GM21367 (cell line): ENCODE measurements at regions not wholly inside any gene's neighbourhood (a gene's known extent, or its start where the extent isn't known, plus 50 kb on each side); places are given as distances from the start of the nearest gene placed in this dataset.

ENCODE experiments used
- ATAC-seq: cut with Tn5 transposase; IDR thresholded peaks from one replicate; pipeline ENCODE4 v1.9.1; 2021; ENCODE audit not compliant: unreplicated experiment

DNA sequence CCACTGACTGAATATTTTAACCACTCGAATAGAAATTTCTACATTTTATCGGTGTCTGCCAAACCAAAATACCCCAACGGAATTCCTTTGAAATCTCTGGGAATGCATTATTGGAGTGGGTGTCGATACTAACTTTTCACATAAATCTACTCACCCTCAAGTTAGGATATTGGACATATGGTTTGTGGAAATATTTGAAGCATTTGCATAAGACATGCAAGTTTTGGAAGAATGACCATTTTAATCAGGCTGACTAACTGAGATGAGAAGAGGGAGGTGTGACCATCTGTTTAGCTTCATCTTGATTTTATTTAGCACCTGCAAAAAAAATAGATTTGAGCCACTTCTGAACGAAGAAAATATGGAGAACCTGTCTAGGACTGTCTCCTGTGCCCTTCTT lies 61.2 kb downstream of the KLF6 start:
- ATAC-seq: no peak

GRCh38 chr10:3720228-3721019 lies 64.6 kb downstream of the KLF6 start:
- no peak for ATAC-seq

- no peak for ATAC-seq
Observed at GRCh38 chr10:3719024-3719843, 65.8 kb downstream of the KLF6 start.

- ATAC-seq: no peak
Observed at GRCh38 chr10:3716093-3716492, 68.9 kb downstream of the KLF6 start.

DNA sequence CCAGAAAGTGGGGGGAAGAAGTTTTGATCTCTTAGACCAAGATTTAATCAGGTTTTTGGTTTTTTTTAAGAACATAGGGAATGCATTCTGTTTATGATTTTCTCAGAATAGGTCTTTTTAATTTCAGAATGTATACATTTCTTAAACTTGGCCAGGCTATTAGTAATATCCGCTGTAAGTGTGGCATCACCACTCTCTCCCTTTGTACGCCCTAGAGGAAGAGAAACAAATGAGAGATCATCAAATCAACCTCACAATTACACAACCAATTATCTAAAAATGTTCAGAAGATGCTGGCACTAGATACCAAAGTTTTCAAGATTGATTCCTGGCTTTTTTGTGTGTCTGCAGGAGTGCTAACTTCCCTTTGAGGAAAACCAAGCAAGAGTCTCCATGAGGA lies 70.0 kb downstream of the KLF6 start:
- no peak for ATAC-seq

DNA sequence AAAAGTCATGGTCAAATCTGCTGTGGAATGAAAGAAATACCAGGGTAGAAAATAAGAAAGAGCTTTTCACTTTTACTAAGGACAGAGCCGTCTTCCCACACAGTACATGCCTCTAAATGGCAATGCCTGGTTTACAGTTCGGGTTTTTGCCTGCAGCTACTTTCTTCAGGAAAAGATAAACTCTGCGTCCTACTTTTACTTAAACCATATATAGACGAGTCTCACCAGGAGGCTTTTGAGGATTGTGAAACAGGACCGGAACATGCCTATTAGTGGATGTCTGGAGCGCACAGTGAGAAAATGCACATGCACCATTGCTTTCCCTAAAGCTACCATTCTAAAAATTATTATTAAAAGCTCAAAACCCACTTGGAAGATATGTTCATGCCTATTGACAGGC lies 70.5 kb downstream of the KLF6 start:
- no peak for ATAC-seq

DNA sequence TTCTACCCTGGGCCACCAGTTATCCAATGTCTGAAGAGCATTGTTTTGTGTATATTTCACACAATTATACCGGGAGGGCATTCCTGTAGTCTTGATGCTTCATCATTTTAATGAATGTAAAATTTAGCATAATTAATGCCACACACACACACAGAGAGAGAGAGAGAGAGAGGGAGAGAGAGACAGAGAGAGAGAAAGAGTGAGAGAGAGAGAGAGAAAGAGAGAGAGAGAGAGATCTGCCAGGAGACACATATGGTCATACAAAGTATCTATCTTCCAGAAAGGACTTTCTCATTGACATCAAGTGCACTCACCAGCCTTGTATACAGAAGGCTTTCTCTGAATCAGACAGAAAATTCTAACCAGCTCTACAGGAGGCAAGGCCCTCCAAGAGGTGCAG lies 72.3 kb downstream of the KLF6 start:
- no peak for ATAC-seq

DNA sequence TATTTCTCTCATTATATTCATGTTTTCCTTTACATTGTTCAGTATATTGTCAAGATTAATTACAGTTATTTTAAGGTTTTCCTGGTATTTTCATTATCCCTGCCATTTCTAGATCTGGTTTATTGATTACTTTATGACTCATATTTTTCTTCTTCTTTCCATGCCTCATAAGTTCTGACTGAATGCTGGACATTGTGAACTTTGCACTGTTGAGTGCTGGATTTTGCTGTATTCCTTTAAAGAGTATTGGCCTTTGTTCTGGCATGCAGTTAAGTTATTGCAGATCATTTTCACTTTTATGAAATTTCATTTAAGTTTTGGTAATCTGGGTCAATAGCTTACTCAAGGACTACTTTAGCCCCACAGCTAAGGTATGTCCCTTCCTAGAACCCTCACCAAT lies 73.1 kb downstream of the KLF6 start:
- ATAC-seq: no peak

- ATAC-seq: no peak
Observed at GRCh38 chr10:3710764-3711163, 74.2 kb downstream of the KLF6 start.

GRCh38 chr10:3709456-3710060 lies 75.5 kb downstream of the KLF6 start:
- no peak for ATAC-seq

- ATAC-seq: no peak
Observed at GRCh38 chr10:3708852-3709251, 76.2 kb downstream of the KLF6 start.

- ATAC-seq: no peak
Observed at GRCh38 chr10:3704565-3705325, 80.3 kb downstream of the KLF6 start.

DNA sequence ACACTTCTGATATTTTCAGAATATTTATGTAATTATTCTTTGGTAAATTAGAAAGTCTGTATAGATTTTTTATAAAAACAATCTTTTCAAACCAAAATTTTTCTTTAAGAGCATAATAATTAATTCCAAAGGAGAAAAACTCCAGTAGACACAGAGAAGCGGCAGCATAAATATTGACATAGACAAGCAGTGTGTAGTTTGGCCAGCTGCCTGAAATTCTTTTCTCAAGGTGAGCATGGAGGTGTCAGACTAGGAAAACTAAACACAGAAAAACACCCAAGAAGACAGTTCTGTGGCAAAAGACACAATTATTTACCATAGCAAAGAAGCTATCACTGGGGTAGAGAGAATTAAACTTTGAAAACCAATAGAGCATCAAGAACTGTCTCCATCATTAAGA lies 82.4 kb downstream of the KLF6 start:
- ATAC-seq: no peak

DNA sequence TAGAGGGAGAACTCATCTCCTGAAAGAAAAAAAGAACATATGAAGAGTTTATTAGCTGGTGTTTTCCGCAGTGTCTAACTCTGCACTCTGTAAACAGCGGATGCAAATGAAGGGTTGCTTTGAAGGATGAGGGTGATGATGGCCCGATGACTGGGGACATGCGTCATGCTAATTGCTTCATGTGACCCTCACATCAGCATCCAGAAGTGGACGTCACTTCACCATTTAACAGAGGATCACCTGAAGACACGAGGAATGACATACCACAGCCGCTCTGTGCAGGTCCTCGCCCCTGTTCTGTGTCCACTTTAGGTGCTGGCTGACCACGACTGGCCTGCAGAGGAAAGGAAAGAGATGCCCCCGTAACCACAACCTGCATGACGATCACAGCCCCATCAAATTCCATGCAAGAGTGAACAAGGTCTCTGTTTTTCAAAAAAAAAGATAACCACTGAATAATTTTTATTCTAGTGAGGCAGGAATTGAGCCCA lies 82.9 kb downstream of the KLF6 start:
- ATAC-seq: no peak

GRCh38 chr10:3701491-3701890 lies 83.5 kb downstream of the KLF6 start:
- ATAC-seq: no peak

DNA sequence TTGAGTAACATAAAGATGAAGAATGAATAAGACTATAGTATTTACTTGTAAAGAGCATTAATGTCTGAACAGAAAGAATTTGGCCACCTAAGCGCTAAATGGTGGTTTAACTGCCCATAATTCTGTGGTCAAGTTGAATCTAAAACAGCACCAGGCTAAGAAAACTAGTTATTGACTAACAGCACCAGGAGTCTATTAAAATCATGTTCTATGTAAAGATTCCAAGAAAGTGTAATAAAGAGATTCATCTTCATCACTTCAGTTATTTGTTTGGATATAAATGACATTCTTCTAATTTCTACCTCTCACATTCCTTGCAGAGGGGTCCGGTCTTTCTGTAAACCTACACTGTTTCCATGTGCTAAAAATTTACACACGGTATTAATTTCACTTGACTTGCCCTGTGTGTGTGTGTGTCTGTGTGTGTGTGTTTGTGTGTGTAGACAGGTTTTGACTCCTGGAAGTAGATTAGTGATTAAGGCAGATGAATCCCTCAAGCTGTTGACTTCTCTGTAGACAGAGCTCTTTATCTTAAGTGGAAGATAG lies 84.4 kb downstream of the KLF6 start:
- ATAC-seq: no peak

- no peak for ATAC-seq
Observed at GRCh38 chr10:3699916-3700315, 85.1 kb downstream of the KLF6 start.

GRCh38 chr10:3698312-3698711 lies 86.7 kb downstream of the KLF6 start:
- no peak for ATAC-seq

DNA sequence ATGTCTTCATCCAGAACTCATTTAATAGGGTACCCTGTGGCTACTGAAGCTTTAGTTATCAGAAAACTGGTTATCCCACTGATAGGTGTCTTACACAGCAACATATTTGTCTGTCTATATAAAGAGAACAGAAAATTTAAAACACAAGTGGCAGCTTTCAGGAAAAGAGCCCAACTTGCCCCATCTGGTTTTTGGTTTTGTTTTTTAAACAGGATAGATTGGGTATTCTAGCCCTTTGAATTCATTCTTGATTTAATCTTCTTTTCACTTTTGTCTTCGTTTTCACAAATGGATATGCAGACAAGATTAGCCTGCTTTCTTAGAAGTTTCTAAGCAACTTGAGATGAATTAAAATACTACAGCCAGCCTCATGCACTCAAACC lies 91.3 kb downstream of the KLF6 start:
- no peak for ATAC-seq

DNA sequence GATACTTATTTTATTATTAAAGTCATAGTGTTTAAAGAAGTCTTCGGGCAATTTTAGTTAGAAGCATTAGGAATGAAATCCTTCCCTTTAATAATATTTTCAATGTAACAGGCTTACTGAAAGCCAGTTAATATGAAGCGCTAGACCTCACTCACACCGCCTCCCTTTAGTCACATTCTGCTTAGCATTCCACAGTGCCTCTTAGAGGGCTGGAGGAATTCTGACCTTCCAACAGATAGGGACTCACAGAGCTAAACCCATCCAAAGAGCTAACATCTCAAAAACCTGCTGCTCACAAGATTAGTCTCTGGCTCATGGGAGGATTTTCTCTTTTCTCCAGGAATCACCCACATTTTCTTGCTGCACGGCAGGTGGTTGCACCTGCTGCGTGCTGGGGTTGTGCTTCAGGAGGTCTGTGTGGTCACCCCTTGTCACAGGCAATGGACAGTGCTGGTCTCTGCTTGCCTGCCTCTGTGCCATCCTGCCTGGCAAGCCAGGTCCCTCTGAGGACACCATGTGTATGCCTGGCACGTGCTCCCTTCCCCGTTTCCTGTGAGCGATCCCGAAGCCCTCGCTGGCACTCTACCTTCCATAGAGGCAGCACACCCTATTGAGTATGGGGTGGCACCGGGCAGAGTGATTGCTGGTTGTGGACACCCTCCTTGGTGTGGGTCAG lies 91.8 kb downstream of the KLF6 start:
- no peak for ATAC-seq
